ENCODE measurements at regions not wholly inside any gene's neighbourhood (a gene's known extent, or its start where the extent isn't known, plus 50 kb on each side); places are given as distances from the start of the nearest gene placed in this dataset.

GRCh38 chr9:18333157-18333556 is 140.8 kb upstream of the ADAMTSL1 start:
- no peaks in the 10 kb centered on the region for H3K4me1 ChIP-seq
- intact Hi-C loops (cut with micrococcal nuclease; ENCODE audit: unreplicated experiment) = no loop called here
- CTCF ChIA-PET = no interaction called here

DNA sequence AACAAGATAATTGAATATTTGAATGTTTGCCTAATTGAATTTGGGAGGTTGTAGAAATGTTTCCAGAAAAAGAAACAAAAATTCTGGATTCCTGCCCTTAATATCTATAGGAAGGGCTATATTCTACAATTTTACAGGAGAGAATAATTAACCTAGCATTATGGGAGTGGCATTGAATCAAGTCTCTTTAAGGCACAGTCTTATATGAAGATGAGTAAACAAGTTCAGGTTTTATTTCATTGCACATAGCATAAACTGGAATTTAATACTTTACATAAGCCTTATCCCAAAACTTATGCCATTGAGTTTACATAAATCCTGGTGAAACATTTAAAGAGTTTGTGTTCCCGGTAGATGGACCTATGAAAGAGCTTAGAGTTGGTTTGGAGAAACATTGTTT is 138.1 kb upstream of the ADAMTSL1 start:
- no peaks in the 10 kb centered on the region for H3K27me3 ChIP-seq (replicated peaks; ENCODE audit: control insufficient read depth, insufficient read depth, low read length)
- no peak for DNase-seq
- ChIA-PET POLR2A (no interaction called here), CTCF (no interaction called here)
- H3K4me3 ChIP-seq (ENCODE audit: low read depth, low read length) = no peak overlapping the region
- Mint-ChIP-seq H3K27ac (ENCODE audit: unreplicated experiment) (no peak overlapping the region), H3K36me3 (ENCODE audit: insufficient read depth, unreplicated experiment) (no peaks in the 10 kb centered on the region), H3K27me3 (ENCODE audit: insufficient read depth, unreplicated experiment) (peaks cover 5% of the 10 kb centered on the region), H3K9me3 (ENCODE audit: unreplicated experiment) (peaks cover 9% of the 10 kb centered on the region), H3K4me1 (ENCODE audit: low read depth, unreplicated experiment) (no peaks in the 10 kb centered on the region), H3K4me3 (ENCODE audit: unreplicated experiment) (no peak overlapping the region)
- no peaks in the 10 kb centered on the region for H3K9me3 ChIP-seq
- no peak for TF ChIP-seq CTCF (IDR thresholded peaks at IDR 0.05; ENCODE audit: insufficient read depth in 1 of 2, low read depth in 1 of 2, low read length in 1 of 2, severe bottlenecking in 1 of 2, unreplicated experiment in 1 of 2)
- no peaks in the 10 kb centered on the region for H3K4me1 ChIP-seq
- BruUV-seq (replicated peaks) = no TSS peak
- no peaks in the 10 kb centered on the region for H3K36me3 ChIP-seq (ENCODE audit: control insufficient read depth, insufficient read depth, low read length)
- intact Hi-C loops (cut with micrococcal nuclease; ENCODE audit: unreplicated experiment) = no loop called here

More at GRCh38 chr9:18333157-18333556, 140.8 kb upstream of the ADAMTSL1 start:
- peaks cover 6% of the 10 kb centered on the region for H3K27me3 Mint-ChIP-seq (ENCODE audit: insufficient read depth, unreplicated experiment)
- POLR2A ChIA-PET = no interaction called here
- no peaks in the 10 kb centered on the region for H3K36me3 Mint-ChIP-seq (ENCODE audit: insufficient read depth, unreplicated experiment)
- no peak for TF ChIP-seq CTCF (IDR thresholded peaks at IDR 0.05; ENCODE audit: insufficient read depth in 1 of 2, low read depth in 1 of 2, low read length in 1 of 2, severe bottlenecking in 1 of 2, unreplicated experiment in 1 of 2)
- H3K4me1 Mint-ChIP-seq (ENCODE audit: low read depth, unreplicated experiment) = no peaks in the 10 kb centered on the region
- H3K4me3 Mint-ChIP-seq (ENCODE audit: unreplicated experiment) = no peak overlapping the region
- no peaks in the 10 kb centered on the region for H3K27me3 ChIP-seq (replicated peaks; ENCODE audit: control insufficient read depth, insufficient read depth, low read length)
- no peak overlapping the region for H3K4me3 ChIP-seq (ENCODE audit: low read depth, low read length)
- H3K36me3 ChIP-seq (ENCODE audit: control insufficient read depth, insufficient read depth, low read length) = no peaks in the 10 kb centered on the region
- no peak for DNase-seq
- BruUV-seq (replicated peaks) = no TSS peak
- H3K9me3 Mint-ChIP-seq (ENCODE audit: unreplicated experiment) = no peaks in the 10 kb centered on the region
- H3K9me3 ChIP-seq = no peaks in the 10 kb centered on the region
- H3K27ac Mint-ChIP-seq (ENCODE audit: unreplicated experiment) = no peak overlapping the region

DNA sequence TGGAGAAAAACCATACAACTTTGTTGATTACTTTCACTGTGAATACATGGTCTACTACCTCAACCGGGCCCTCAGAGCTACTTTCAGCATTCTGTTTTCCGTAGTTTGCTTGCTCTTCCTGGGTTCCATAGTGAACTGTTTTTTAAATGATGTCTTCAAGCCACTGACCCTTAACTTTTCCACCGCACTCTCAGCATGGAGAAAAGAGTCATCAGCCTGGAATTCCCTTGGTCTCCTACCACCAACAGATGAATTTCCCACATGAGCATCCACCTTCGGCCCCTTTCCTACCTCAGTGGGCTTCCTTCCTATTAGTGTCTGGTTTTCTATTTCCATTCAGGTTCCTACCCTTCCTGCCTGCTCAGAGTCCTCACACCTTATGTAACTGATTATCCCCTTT is 135.9 kb upstream of the ADAMTSL1 start:
- DNase-seq = no peak
- intact Hi-C loops (cut with micrococcal nuclease; ENCODE audit: unreplicated experiment) = no loop called here
- Histone ChIP-seq H3K4me3 (ENCODE audit: low read depth, low read length) (no peak overlapping the region), H3K27me3 (replicated peaks; ENCODE audit: control insufficient read depth, insufficient read depth, low read length) (no peaks in the 10 kb centered on the region), H3K4me1 (no peaks in the 10 kb centered on the region), H3K9me3 (no peaks in the 10 kb centered on the region), H3K36me3 (ENCODE audit: control insufficient read depth, insufficient read depth, low read length) (no peaks in the 10 kb centered on the region)
- H3K27ac Mint-ChIP-seq (ENCODE audit: unreplicated experiment) = no peak overlapping the region
- no TSS peak for BruUV-seq (replicated peaks)
- H3K36me3 Mint-ChIP-seq (ENCODE audit: insufficient read depth, unreplicated experiment) = no peaks in the 10 kb centered on the region
- no peaks in the 10 kb centered on the region for H3K4me1 Mint-ChIP-seq (ENCODE audit: low read depth, unreplicated experiment)
- H3K4me3 Mint-ChIP-seq (ENCODE audit: unreplicated experiment) = no peak overlapping the region
- ChIA-PET CTCF (no interaction called here), POLR2A (no interaction called here)
- TF ChIP-seq CTCF (IDR thresholded peaks at IDR 0.05; ENCODE audit: insufficient read depth in 1 of 2, low read depth in 1 of 2, low read length in 1 of 2, severe bottlenecking in 1 of 2, unreplicated experiment in 1 of 2) = no peak
- peaks cover 5% of the 10 kb centered on the region for H3K27me3 Mint-ChIP-seq (ENCODE audit: insufficient read depth, unreplicated experiment)
- H3K9me3 Mint-ChIP-seq (ENCODE audit: unreplicated experiment) = peaks cover 16% of the 10 kb centered on the region
